HG02885 (cell line): ENCODE measurements at regions not wholly inside any gene's neighbourhood (a gene's known extent, or its start where the extent isn't known, plus 50 kb on each side); places are given as distances from the start of the nearest gene placed in this dataset.

Experiments used
- ATAC-seq: cut with Tn5 transposase; IDR thresholded peaks from one replicate; pipeline ENCODE4 v1.9.1; 2021; ENCODE audit warnings: mild to moderate bottlenecking; ENCODE audit not compliant: unreplicated experiment, poor library complexity

DNA sequence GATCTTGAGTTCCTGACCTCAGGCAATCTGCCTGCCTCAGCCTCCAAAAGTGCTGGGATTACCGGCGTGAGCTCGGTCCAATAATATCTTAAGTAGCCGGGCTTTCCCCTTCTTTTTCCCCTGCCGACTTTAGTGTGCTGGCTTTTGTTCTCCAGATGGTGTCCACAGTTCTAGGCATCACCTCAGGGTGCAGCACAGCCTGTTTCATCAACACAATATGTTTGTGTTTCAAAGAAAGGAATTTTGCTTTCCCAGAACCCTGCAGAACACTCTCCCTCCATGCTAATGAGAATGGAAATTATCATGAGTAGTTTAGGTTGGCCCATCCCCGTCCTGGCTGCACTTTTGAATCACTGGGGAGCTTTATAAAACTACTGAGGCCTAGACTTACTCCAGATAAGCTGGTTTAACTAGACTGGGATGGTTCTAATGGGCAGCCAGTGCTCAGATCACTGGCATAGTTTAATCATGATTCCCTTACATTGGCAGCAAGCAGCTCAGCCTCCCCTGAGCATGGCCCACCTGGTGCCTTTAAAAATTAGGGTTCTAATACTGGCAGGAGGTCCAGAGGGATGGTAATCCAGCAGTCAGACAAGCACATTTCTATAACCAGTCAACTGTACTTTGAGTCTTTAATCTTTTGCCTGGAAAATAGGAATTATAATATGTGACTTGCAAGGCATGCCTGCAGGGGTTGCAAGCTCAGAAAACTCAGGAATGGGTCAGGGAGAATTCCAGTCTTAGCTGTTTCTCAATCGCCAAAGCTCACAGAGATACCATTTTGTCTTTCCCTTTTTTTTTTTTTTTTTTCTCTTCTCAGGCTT lies 127.6 kb upstream of the RASGRP1 start:
- ATAC-seq, result no peak

DNA sequence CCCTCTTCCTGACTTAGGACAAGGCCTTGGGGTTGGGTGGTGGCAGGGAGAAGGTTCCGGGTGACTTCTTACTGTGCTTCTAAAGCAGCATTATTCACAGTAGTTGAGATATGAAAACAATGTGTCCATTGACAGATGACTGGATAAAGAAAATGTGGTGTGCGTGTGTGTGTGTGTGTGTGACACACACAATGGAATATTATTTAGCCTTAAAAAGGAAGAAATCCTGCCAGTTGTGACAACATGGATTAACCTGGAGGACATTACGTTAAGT lies 128.1 kb upstream of the RASGRP1 start:
- no peak for ATAC-seq

- ATAC-seq, result no peak
These were observed 130.9 kb upstream of the RASGRP1 start for GRCh38 chr15:38695249-38696108.

DNA sequence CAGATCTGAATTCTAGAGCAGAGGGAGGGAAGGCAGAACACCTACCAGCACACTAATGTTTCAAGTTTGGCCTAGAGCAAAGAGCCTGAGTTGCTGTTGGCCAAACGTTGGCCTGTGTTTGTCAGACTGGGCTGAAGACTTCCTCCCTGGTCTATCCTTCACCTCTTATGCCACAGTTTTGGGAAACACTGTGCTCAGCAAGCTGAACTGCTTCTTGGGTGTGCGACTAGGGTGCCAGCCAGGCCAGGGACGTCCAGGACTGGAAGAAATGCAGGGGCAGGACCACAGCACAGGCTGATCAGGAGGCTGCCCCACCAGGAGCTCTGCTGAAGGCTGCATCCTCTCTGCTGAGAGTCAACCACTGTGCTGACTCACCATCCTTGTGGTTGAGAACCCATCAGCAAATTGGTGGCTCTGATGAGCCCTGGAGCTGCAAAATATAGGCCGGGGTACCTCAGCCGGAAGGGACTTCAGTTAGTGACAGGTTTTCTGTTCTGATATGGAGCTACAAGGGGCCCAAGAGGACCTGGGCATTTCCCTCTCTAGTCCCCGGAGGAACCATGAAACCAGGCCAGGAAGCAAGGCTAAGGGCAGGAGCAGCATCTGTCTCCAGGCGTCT lies 131.6 kb upstream of the RASGRP1 start:
- ATAC-seq, result peak; percentile 66

DNA sequence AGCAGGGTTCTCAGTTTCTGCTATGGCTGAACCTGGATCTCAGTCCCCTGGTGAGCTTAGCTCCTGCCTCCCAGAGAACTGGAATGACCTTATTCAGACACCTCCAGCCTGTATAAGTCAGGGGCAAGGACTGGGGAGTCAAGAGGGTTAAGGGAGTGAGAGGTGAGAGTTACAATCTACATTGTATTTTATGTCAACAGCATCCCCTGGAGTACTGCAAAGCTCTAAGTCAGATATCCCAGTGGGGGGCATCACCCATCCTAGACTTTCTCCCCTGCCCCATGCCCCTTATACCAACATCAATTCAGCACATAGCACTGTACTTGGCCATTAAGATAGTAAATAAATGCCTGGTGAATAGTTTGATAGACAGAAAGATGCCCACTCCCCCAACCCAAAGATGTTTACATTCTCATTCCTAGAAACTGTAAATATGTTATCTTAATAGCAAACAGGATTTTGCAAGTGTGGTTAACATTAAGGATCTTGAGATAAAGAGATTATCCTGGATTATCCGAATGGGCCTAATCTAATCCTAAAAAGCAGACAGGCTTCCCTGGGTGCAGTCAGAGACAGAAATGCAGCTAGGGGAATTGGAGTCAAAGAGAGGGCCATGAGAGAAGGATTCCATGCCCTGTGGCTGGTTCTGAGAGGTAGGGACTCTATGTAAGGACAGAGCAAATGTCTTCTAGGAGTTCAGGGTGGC lies 132.3 kb upstream of the RASGRP1 start:
- ATAC-seq, result no peak

DNA sequence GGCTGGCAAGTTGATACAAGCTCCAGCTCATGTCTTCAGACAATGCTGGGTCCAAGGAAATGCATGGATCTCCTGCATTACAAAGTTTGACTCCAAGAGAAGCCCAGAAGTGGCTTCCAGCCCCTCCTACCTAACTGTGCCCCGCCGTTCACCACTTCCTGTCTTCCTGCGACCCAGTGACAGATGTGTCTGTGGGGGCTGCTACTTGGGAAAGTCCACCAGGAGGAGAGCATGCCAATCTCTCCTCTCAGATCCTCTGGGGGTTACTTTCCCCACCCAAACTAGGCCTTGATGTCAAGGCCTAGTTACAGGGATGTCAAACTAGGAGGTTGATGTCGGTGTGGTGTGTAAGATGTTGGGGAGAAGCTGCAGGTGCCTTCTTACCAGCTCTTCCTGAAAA lies 133.6 kb upstream of the RASGRP1 start:
- ATAC-seq, result no peak

DNA sequence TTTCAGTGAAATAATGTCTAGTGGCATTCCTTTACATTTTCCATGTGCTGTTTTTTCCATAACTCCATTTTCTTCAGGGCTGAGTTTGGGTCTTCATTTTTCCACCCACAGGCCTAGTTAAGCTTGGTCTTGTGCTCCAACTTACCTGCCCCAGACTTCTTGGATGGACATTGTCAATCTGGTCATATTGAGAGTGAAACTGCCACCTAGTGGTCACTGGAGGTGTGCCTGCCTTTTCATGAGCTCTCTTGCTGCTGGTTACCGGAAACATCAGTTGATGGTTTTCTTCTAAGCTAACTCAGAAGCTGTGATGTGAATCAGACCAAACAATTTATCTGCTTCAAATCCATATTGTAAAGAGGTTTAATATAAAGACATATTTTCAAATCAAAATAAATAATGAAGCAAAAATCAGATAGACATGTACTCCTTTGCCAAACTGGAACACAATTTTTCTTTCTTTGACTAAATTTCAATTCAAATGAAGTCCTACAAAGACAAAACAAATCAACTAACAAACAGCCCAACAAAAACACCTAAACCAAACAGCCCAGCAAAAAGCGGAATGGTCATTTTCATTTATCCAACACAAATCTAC lies 135.1 kb upstream of the RASGRP1 start:
- ATAC-seq, result peak; percentile 74

DNA sequence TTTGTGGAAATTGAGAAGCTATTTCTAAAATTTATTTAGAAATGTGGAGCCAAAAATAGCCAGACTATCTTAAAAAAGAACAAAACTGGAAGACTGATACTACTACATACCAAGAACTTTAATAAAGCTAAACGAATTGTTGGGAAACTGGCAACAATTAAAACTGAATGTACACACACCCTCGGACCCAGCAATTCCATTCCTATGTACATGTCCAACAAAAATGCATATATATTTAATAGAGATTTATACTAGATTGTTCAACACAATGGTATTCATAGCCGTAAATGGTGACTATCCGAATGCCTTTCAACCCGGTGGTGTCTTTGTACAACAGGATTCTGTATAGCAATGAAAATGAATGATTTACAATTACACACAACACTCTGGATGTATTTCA lies 136.5 kb upstream of the RASGRP1 start:
- no peak for ATAC-seq

GRCh38 chr15:38702178-38702912 lies 137.7 kb upstream of the RASGRP1 start:
- ATAC-seq, result no peak

- ATAC-seq, result no peak
These were observed 141.0 kb upstream of the RASGRP1 start for GRCh38 chr15:38705436-38706219.

DNA sequence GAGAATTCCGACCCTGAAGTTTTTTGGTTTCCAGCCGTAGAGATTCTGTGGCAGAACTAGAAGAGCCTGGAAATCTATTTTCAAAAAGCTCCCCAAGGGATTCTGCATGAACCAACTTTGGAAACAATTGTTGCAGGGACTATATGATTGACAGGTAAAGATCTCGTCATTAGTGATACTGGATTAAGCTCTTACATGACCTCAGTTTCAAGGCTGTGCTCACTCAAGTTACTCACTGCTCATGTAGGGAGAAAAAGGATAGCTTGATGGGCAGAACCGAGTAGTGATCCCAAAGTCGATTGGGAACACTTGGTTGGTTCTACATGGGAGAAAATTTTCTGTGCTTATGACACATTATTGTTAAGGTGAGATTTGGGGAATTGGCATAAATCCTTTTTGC lies 142.3 kb upstream of the RASGRP1 start:
- ATAC-seq, result no peak

GRCh38 chr15:38707802-38708671 lies 143.4 kb upstream of the RASGRP1 start:
- peak; percentile 78 for ATAC-seq

- ATAC-seq, result no peak
These were observed 144.1 kb upstream of the RASGRP1 start for GRCh38 chr15:38708672-38709180.

DNA sequence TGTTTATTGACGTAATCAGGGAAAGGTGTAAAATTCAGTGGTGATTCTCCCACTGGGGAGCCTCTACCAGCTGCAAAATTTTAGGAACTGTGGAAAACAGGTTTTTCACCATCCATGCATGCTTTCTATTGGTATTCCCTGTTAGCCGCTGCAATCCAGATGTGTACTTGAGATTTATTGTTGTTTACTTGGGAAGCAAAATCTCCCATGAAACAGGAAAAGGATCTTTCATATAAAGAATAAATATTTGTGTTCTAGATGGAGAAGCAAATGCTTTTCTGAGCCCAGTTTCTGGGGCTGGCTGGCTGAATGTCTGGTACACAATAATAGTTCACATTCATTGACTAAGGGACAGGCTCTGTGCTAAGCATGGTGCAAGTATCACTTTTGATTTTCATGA lies 144.6 kb upstream of the RASGRP1 start:
- no peak for ATAC-seq

DNA sequence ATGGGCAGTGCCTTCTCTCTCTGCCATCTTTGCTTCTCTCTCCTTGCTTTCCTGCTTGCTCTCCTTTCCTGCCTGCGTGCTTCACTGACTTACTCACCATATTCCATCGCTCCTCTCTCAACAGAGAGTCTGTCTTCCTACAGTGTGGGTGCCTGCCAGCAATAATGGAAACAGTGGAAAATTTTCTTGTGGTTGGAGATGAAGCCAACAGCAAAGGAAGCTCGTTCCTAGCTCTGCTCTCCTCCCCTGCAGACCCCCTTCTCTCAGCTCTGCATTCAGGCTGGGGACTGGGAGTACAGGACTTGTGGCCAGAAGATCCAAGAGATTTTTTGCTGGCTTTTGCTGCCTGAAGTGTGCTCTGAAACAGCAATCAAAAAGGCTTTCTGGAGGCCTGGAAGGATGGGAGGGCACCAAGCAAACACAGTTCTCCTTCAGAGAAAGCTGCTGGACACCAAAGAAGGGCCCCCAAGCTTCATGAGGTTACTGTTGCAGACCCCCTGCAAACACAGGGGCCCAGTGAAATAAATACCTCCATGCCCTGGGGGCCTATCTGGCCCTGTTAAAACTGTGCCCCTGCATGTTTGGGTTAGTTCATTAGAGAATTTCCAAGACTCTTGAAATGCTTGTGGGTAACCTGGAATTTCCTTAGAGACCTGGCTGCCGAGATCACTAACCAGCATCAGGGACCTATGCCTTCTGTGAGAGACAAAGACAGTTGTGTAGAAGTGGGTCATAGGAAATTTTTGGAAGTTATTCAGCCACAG lies 149.9 kb upstream of the RASGRP1 start:
- ATAC-seq, result no peak

DNA sequence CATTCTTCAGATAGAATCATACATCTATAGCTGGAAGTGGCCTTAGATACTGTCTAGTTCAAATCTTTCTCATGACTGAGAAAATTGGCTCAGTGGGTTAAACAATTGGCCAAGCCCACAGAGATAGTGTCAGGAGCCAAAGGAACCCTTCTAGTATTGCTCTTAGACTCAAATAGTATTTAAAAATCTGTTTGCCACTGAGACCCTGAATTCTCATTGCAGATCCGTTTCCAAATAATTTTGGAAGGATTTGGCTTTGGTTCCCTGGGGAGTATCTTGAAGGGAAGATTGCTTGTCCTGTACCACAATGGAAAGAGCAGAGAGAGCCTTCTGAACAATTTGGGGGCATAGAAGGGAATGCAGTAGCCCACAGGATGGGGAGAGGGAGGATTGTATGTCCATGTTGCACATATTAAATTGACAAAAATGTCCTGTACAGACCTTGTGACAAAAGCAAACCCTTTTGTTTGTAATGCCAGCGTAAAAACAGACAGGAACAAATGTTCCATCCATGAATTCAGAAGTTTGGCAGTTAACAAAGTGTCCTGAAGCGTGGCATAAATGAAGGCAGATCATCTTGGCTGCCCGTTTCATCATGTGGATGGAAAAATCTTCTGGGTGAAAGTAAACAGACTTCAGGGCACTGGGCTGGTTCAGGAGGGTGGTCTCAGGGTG lies 156.4 kb upstream of the RASGRP1 start:
- ATAC-seq, result no peak

- no peak for ATAC-seq
These were observed 156.9 kb upstream of the RASGRP1 start for GRCh38 chr15:38721568-38721945.
